Neural cell (in vitro differentiated cells): ENCODE measurements at regions not wholly inside any gene's neighbourhood (a gene's known extent, or its start where the extent isn't known, plus 50 kb on each side); places are given as distances from the start of the nearest gene placed in this dataset.

ENCODE experiments used
- H2AFZ ChIP-seq: fragments of 200-600, 300-800 bp; sonication (generic), shearing (Covaris generic); 2 replicates; pipeline ENCODE4 v1.6.0; 2014; ENCODE audit warnings: low read depth, mild to moderate bottlenecking, antibody characterized with exemption, low read length, moderate library complexity
- H3F3A ChIP-seq: fragments of 200-600 bp; shearing (Covaris generic); 2 replicates; pipeline ENCODE4 v1.6.1; 2016; ENCODE audit warnings: mild to moderate bottlenecking, moderate library complexity, mixed read lengths, antibody characterized with exemption, low read length; ENCODE audit not compliant: insufficient read depth, poor library complexity, severe bottlenecking
- H3K27ac ChIP-seq: fragments of 200-600, 300-800 bp; sonication (generic), shearing (Covaris generic); 2 replicates; pipeline ENCODE4 v1.5.1; 2014; ENCODE audit warnings: mild to moderate bottlenecking, low read length, moderate library complexity
- H3K27me3 ChIP-seq: fragments of 300-800, 200-600 bp; sonication (generic), shearing (Covaris generic); 2 replicates; pipeline ENCODE4 v1.6.0; 2014; ENCODE audit warnings: mild to moderate bottlenecking, low read depth, low read length, moderate library complexity; ENCODE audit not compliant: insufficient read depth
- H3K36me3 ChIP-seq: fragments of 300-800, 200-600 bp; sonication (generic), shearing (Covaris generic); 2 replicates; pipeline ENCODE4 v1.5.1; 2014; ENCODE audit warnings: mild to moderate bottlenecking, antibody characterized with exemption, low read length, moderate library complexity; ENCODE audit not compliant: insufficient read depth
- H3K4me2 ChIP-seq: fragments of 300-800, 200-600 bp; sonication (generic), shearing (Covaris generic); 2 replicates; pipeline ENCODE4 v1.6.0; 2014; ENCODE audit warnings: mild to moderate bottlenecking, low read length
- H3K4me3 ChIP-seq: fragments of 300-800, 200-600 bp; sonication (generic), shearing (Covaris generic); 2 replicates; pipeline ENCODE4 v1.5.1; 2014; ENCODE audit warnings: mild to moderate bottlenecking, low read length, moderate library complexity
- H3K79me2 ChIP-seq: fragments of 200-600 bp; shearing (Covaris generic); replicated peaks from 2 replicates; pipeline ENCODE4 v1.6.0; 2014; ENCODE audit warnings: mild to moderate bottlenecking, low read length, moderate library complexity; ENCODE audit not compliant: insufficient read depth
- H3K9ac ChIP-seq: fragments of 300-800, 200-600 bp; sonication (generic), shearing (Covaris generic); 2 replicates; pipeline ENCODE4 v1.6.1; 2016; ENCODE audit warnings: mild to moderate bottlenecking, low read length, mixed read lengths
- H3K9me2 ChIP-seq: fragments of 200-600 bp; shearing (Covaris generic); 2 replicates; pipeline ENCODE4 v1.6.1; 2016; ENCODE audit warnings: mild to moderate bottlenecking, low read length, mixed read lengths; ENCODE audit not compliant: insufficient read depth
- H3K9me3 ChIP-seq: fragments of 200-600, 300-800 bp; sonication (generic), shearing (Covaris generic); 2 replicates; pipeline ENCODE4 v1.6.1; 2016; ENCODE audit warnings: mild to moderate bottlenecking, mixed run types, low read length, moderate library complexity, mixed read lengths
- H4K20me1 ChIP-seq: fragments of 200-600 bp; shearing (Covaris generic); 2 replicates; pipeline ENCODE4 v1.6.1; 2016; ENCODE audit warnings: mild to moderate bottlenecking, mixed run types; ENCODE audit not compliant: insufficient read depth
- EP300 ChIP-seq: fragments of 450-650 bp; conservative IDR thresholded peaks from 2 replicates; pipeline ENCODE4 v1.6.1; 2014; ENCODE audit warnings: antibody characterized with exemption, mild to moderate bottlenecking, moderate library complexity; ENCODE audit not compliant: poor library complexity, severe bottlenecking
- EZH2 ChIP-seq: fragments of 200-600, 300-800 bp; shearing (Covaris generic), sonication (generic); IDR thresholded peaks from 2 replicates; pipeline ENCODE4 v1.6.1; 2014; ENCODE audit warnings: antibody characterized with exemption, low read length, borderline replicate concordance, mild to moderate bottlenecking; ENCODE audit not compliant: insufficient read depth, poor library complexity, severe bottlenecking
- MXI1 ChIP-seq: fragments of 450-650 bp; conservative IDR thresholded peaks from 2 replicates; pipeline ENCODE4 v1.6.1; 2014; ENCODE audit warnings: antibody characterized with exemption, mild to moderate bottlenecking; ENCODE audit not compliant: poor library complexity, severe bottlenecking
- POLR2AphosphoS5 ChIP-seq: IDR thresholded peaks from 2 replicates; pipeline ENCODE4 v1.6.1; 2012
- RAD21 ChIP-seq: fragments of 450-650 bp; conservative IDR thresholded peaks from 2 replicates; pipeline ENCODE4 v1.6.1; 2014; ENCODE audit warnings: antibody characterized with exemption, mild to moderate bottlenecking, moderate library complexity
- SMC3 ChIP-seq: fragments of 450-650 bp; conservative IDR thresholded peaks from 2 replicates; pipeline ENCODE4 v1.6.1; 2014; ENCODE audit warnings: antibody characterized with exemption, mild to moderate bottlenecking, moderate library complexity; ENCODE audit not compliant: poor library complexity
- TAF1 ChIP-seq: IDR thresholded peaks from 2 replicates; pipeline ENCODE4 v1.6.1; 2012; ENCODE audit warnings: low read depth
- TF ChIP-seq, protein P1 (sequence below): fragments of 450-650 bp; IDR thresholded peaks from 2 replicates; pipeline ENCODE4 v1.5.1; 2014; ENCODE audit warnings: antibody characterized with exemption, mild to moderate bottlenecking, moderate library complexity; ENCODE audit not compliant: poor library complexity, severe bottlenecking
- TF ChIP-seq, protein P2 (sequence below): IDR thresholded peaks from 2 replicates; pipeline ENCODE4 v1.6.1; 2012; ENCODE audit warnings: borderline replicate concordance

DNA sequence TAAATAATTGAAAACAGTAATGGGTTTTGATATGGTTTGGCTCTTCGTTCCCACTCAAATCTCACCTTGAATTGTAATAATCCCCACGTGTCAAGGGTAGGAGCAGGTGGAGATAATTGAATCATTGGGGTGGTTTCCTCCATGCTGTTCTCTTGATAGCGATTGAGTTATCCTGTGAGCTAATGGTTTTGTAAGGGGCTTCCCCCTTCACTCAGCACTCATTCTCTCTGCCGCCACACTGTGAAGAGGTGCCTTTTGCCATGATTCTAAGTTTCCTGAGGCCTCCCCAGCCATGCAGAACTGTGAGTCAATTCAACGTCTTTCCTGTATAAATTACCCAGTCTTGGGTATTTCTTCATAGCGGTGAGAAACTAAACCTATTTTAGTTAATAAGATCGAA lies 551.7 kb upstream of the POT1 start:
- H3K9me2 ChIP-seq, result no peaks in the 10 kb centered on the region
- H3K9ac ChIP-seq, result no peak overlapping the region
- no peak overlapping the region for H3K27ac ChIP-seq
- no peaks in the 10 kb centered on the region for H3K27me3 ChIP-seq
- H3K79me2 ChIP-seq, result no peaks in the 10 kb centered on the region
- H3K9me3 ChIP-seq, result no peaks in the 10 kb centered on the region
- H3F3A ChIP-seq, result no peaks in the 10 kb centered on the region
- no peaks in the 10 kb centered on the region for H4K20me1 ChIP-seq
- H3K4me2 ChIP-seq, result no peak overlapping the region
- H3K4me3 ChIP-seq, result no peak overlapping the region
- no peaks in the 10 kb centered on the region for H3K36me3 ChIP-seq
- H2AFZ ChIP-seq, result no peak overlapping the region
- TF ChIP-seq EZH2, result no peak
- no peak for TF ChIP-seq TAF1
- TF ChIP-seq MXI1, result no peak
- TF ChIP-seq, protein P1, sequence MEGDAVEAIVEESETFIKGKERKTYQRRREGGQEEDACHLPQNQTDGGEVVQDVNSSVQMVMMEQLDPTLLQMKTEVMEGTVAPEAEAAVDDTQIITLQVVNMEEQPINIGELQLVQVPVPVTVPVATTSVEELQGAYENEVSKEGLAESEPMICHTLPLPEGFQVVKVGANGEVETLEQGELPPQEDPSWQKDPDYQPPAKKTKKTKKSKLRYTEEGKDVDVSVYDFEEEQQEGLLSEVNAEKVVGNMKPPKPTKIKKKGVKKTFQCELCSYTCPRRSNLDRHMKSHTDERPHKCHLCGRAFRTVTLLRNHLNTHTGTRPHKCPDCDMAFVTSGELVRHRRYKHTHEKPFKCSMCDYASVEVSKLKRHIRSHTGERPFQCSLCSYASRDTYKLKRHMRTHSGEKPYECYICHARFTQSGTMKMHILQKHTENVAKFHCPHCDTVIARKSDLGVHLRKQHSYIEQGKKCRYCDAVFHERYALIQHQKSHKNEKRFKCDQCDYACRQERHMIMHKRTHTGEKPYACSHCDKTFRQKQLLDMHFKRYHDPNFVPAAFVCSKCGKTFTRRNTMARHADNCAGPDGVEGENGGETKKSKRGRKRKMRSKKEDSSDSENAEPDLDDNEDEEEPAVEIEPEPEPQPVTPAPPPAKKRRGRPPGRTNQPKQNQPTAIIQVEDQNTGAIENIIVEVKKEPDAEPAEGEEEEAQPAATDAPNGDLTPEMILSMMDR, result no peak
- no peak for TF ChIP-seq EP300
- TF ChIP-seq POLR2AphosphoS5, result no peak
- TF ChIP-seq RAD21, result no peak
- TF ChIP-seq, protein P2, sequence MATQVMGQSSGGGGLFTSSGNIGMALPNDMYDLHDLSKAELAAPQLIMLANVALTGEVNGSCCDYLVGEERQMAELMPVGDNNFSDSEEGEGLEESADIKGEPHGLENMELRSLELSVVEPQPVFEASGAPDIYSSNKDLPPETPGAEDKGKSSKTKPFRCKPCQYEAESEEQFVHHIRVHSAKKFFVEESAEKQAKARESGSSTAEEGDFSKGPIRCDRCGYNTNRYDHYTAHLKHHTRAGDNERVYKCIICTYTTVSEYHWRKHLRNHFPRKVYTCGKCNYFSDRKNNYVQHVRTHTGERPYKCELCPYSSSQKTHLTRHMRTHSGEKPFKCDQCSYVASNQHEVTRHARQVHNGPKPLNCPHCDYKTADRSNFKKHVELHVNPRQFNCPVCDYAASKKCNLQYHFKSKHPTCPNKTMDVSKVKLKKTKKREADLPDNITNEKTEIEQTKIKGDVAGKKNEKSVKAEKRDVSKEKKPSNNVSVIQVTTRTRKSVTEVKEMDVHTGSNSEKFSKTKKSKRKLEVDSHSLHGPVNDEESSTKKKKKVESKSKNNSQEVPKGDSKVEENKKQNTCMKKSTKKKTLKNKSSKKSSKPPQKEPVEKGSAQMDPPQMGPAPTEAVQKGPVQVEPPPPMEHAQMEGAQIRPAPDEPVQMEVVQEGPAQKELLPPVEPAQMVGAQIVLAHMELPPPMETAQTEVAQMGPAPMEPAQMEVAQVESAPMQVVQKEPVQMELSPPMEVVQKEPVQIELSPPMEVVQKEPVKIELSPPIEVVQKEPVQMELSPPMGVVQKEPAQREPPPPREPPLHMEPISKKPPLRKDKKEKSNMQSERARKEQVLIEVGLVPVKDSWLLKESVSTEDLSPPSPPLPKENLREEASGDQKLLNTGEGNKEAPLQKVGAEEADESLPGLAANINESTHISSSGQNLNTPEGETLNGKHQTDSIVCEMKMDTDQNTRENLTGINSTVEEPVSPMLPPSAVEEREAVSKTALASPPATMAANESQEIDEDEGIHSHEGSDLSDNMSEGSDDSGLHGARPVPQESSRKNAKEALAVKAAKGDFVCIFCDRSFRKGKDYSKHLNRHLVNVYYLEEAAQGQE, result no peak
- no peak for TF ChIP-seq SMC3

DNA sequence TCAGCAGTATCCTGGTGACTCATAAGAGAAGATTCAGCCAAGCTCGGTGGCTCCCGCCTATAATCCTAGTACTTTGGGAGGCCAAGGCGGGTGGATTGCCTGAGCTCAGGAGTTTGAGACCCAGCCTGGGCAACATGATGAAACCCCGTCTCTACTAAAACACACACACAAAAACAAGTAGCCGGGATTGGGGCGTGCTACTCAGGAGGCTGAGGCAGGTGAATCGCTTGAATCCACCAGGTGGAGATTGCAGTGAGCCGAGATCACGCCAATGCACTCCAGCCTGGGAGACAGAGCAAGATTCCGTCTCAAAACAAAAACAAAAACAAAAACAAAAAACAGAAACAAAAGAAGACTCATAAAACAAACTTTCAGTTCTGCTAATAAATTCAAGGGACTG lies 551.1 kb upstream of the POT1 start:
- Histone ChIP-seq H3K9me2 (no peaks in the 10 kb centered on the region), H3K79me2 (no peaks in the 10 kb centered on the region), H3K27ac (no peak overlapping the region), H3K27me3 (no peaks in the 10 kb centered on the region), H3F3A (no peaks in the 10 kb centered on the region), H3K4me2 (no peak overlapping the region), H3K36me3 (no peaks in the 10 kb centered on the region), H3K4me3 (no peak overlapping the region), H3K9me3 (no peaks in the 10 kb centered on the region), H4K20me1 (no peaks in the 10 kb centered on the region), H2AFZ (no peak overlapping the region), H3K9ac (no peak overlapping the region)
- TF ChIP-seq SMC3 (no peak), RAD21 (no peak), POLR2AphosphoS5 (no peak), MXI1 (no peak), EZH2 (no peak), EP300 (no peak), TAF1 (no peak)
- TF ChIP-seq, protein P1, result no peak
- TF ChIP-seq, protein P2, result no peak
